B cell (primary cell): ENCODE measurements at regions not wholly inside any gene's neighbourhood (a gene's known extent, or its start where the extent isn't known, plus 50 kb on each side); places are given as distances from the start of the nearest gene placed in this dataset.

Experiments
- ATAC-seq: fragments of 200-7000 bp; cut with Tn5 transposase; one replicate; pipeline ENCODE4 v1.10.0; 2021; ENCODE audit warnings: low read depth, mild to moderate bottlenecking, moderate number of reproducible peaks, moderate library complexity
- CTCF ChIA-PET: fragments of 350-600 bp; sonication (Branson Sonifier 250); formaldehyde crosslinking; loops from one replicate; lab custom pipeline; 2021; ENCODE audit warnings: antibody characterized with exemption, inconsistent platforms; lab: Charles Lee
- POLR2A ChIA-PET: fragments of 350-600 bp; sonication (Branson Sonifier 250); formaldehyde crosslinking; loops from one replicate; lab custom pipeline; 2021; ENCODE audit warnings: antibody characterized with exemption; lab: Charles Lee
- DNase-seq: peaks from one replicate; pipeline ENCODE4 v3.0.0; 2013
- H2AFZ ChIP-seq: 2 replicates; pipeline ENCODE4 v1.6.1; 2012; ENCODE audit warnings: mild to moderate bottlenecking, low read depth, low read length; ENCODE audit not compliant: insufficient read depth, poor library complexity, severe bottlenecking
- H3K27ac ChIP-seq, 2 donors: 1 replicate in 1 of 2; 2 replicates in 1 of 2; pipeline ENCODE4 v1.5.1; 2012 to 2013; ENCODE audit warnings: low read length in 2 of 2, mild to moderate bottlenecking in 2 of 2, moderate library complexity in 1 of 2
- H3K27me3 ChIP-seq, 4 experiments: fragments of 200-600 bp in 1 of 4; sonication (generic) in 1 of 4; replicated peaks in 1 of 4; 1 replicate in 2 of 4; 2 replicates in 2 of 4; pipeline versions ENCODE4 v1.6.1 to v1.7.0; 2013 to 2016; ENCODE audit warnings: low read length in 3 of 4, mild to moderate bottlenecking in 2 of 4, mixed read lengths in 1 of 4, moderate library complexity in 1 of 4; ENCODE audit not compliant: insufficient read depth in 4 of 4, control insufficient read depth in 3 of 4; ENCODE audit errors: control extremely low read depth in 1 of 4
- H3K36me3 ChIP-seq, 2 experiments: replicated peaks in 1 of 2; 1 replicate in 1 of 2; 2 replicates in 1 of 2; pipeline versions ENCODE4 v1.6.1 to v1.7.1; 2013; ENCODE audit warnings: low read length in 1 of 2; ENCODE audit not compliant: insufficient read depth in 2 of 2, control insufficient read depth in 1 of 2; ENCODE audit errors: control extremely low read depth in 1 of 2, extremely low read depth in 1 of 2
- H3K4me1 ChIP-seq, 2 donors: fragments of 200-600 bp in 1 of 2; sonication (generic) in 1 of 2; 1 replicate in 1 of 2; 2 replicates in 1 of 2; pipeline versions ENCODE4 v1.5.1 to v1.6.1; 2013 to 2017; ENCODE audit warnings: low read length in 2 of 2; ENCODE audit not compliant: control insufficient read depth in 2 of 2, insufficient read depth in 2 of 2
- H3K4me2 ChIP-seq: replicated peaks from 2 replicates; pipeline ENCODE3; 2012; ENCODE audit warnings: mild to moderate bottlenecking, low read depth, low read length; ENCODE audit not compliant: poor library complexity, severe bottlenecking
- H3K4me3 ChIP-seq, 5 experiments: fragments of 200-600 bp in 1 of 5; sonication (generic) in 1 of 5; 1 replicate in 3 of 5; 2 replicates in 2 of 5; pipeline versions ENCODE4 v1.5.1 to v1.7.0; 2011 to 2016; ENCODE audit warnings: low read length in 4 of 5, mild to moderate bottlenecking in 4 of 5, low read depth in 2 of 5, control low read depth in 1 of 5, moderate library complexity in 1 of 5; ENCODE audit not compliant: insufficient read depth in 1 of 5; ENCODE audit errors: control extremely low read depth in 1 of 5, extremely low read depth in 1 of 5
- H3K79me2 ChIP-seq: fragments of 200-600 bp; sonication (generic); one replicate; pipeline ENCODE4 v1.6.0; 2016; ENCODE audit warnings: low read length; ENCODE audit not compliant: control insufficient read depth, insufficient read depth
- H3K9ac ChIP-seq: fragments of 200-600 bp; sonication (generic); 2 replicates; pipeline ENCODE4 v1.6.1; 2017; ENCODE audit warnings: mild to moderate bottlenecking, low read length, moderate library complexity
- H3K9me3 ChIP-seq, 3 donors: one replicate each; pipeline versions ENCODE4 v1.6.1 to v1.7.1; 2013; ENCODE audit warnings: low read length in 2 of 3; ENCODE audit not compliant: control insufficient read depth in 2 of 3, insufficient read depth in 1 of 3; ENCODE audit errors: control extremely low read depth in 1 of 3
- H4K20me1 ChIP-seq: 2 replicates; pipeline ENCODE4 v1.6.0; 2012; ENCODE audit warnings: mild to moderate bottlenecking, low read length; ENCODE audit not compliant: insufficient read depth, control insufficient read depth, poor library complexity, severe bottlenecking
- H3K27ac Mint-ChIP-seq: one replicate; pipeline ENCODE4 v1.8.0; 2021; ENCODE audit warnings: mixed read lengths
- H3K27me3 Mint-ChIP-seq: one replicate; pipeline ENCODE4 v1.8.0; 2021; ENCODE audit warnings: mixed read lengths
- H3K4me1 Mint-ChIP-seq: one replicate; pipeline ENCODE4 v1.8.0; 2021; ENCODE audit warnings: mixed read lengths
- H3K4me3 Mint-ChIP-seq: one replicate; pipeline ENCODE4 v1.8.0; 2021; ENCODE audit warnings: mixed read lengths
- H3K9me3 Mint-ChIP-seq: one replicate; pipeline ENCODE4 v1.8.0; 2022; ENCODE audit warnings: mixed read lengths; ENCODE audit not compliant: insufficient read depth
- EZH2 ChIP-seq: IDR thresholded peaks from 2 replicates; pipeline ENCODE4 v1.6.1; 2012; ENCODE audit warnings: borderline replicate concordance, low read depth, mild to moderate bottlenecking, moderate library complexity, low read length; ENCODE audit not compliant: insufficient read depth, poor library complexity, severe bottlenecking
- WGBS: methylation state at CpG from one replicate; pipeline ENCODE4 v1.1.5; 2013; ENCODE audit warnings: missing lambda C conversion rate; ENCODE audit not compliant: insufficient coverage; 5-methylcytosine and 5-hydroxymethylcytosine counted together
- intact Hi-C: fragments of 100-400 bp; cut with micrococcal nuclease; formaldehyde crosslinking; loops from one replicate; pipeline ENCODE4 v1.10.0; 2022
- TF ChIP-seq, protein P1 (sequence below): fragments of 200-600 bp; IDR thresholded peaks from one replicate; pipeline ENCODE4 v1.8.0; 2022; ENCODE audit warnings: antibody characterized with exemption, mild to moderate bottlenecking

DNA sequence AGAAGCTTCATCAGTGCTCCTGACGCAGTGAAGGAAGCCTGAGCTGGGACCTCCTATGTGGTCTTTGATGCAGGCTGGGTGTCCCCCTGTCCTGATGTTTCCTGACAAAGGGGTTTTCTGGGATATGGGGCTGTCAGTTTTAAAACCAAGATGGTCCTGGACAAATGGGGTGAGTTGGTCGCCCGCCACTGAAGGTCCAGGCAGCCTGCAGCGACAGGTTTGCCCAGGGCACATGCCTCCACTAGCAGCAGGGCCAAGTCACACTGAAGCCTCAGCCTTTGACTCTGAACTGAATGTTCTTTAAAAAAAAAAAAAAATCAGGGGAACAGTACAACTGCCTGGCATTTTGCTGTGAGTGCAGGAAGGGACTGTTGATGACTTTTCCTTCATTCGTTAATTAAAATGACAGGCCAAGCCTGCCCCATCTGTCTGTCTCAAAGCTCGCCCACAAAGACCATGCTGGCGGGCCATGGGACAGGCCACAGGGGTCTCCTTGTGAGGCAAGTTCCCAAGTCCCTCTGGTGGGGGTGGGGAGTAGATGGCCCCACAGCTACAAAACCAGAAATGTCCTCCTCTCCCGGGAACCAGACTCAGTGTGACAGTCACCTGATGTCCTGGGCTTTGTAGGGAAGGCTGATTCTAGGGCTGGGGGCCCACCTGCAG lies 274.8 kb downstream of the CTTN start:
- POLR2A ChIA-PET: no interaction called here
- Mint-ChIP-seq H3K9me3 (peaks cover 1% of the 10 kb centered on the region), H3K27ac (no peak overlapping the region), H3K27me3 (peaks cover 22% of the 10 kb centered on the region), H3K4me3 (no peak overlapping the region), H3K4me1 (no peaks in the 10 kb centered on the region)
- H3K9ac ChIP-seq: no peak overlapping the region
- no peak overlapping the region for H3K4me3 ChIP-seq
- H3K4me2 ChIP-seq: no peak overlapping the region
- DNase-seq (no peak), ATAC-seq (no peak)
- CTCF ChIA-PET: no interaction called here
- H3K9me3 ChIP-seq: peaks cover 0 to 8% (median 1%) of the 10 kb centered on the region in 3 donors
- peaks cover 0 to 2% (median 0%) of the 10 kb centered on the region in 4 experiments for H3K27me3 ChIP-seq
- no peaks in the 10 kb centered on the region for H4K20me1 ChIP-seq
- no peaks in the 10 kb centered on the region for H3K4me1 ChIP-seq
- 98% methylated on average over 3 of the region's 8 CpGs for WGBS
- H3K36me3 ChIP-seq: no peaks in the 10 kb centered on the region
- H2AFZ ChIP-seq: no peak overlapping the region
- H3K79me2 ChIP-seq: no peaks in the 10 kb centered on the region
- no peak overlapping the region for H3K27ac ChIP-seq
- intact Hi-C loops: no loop called here
- no peak for TF ChIP-seq EZH2
- TF ChIP-seq, protein P1, sequence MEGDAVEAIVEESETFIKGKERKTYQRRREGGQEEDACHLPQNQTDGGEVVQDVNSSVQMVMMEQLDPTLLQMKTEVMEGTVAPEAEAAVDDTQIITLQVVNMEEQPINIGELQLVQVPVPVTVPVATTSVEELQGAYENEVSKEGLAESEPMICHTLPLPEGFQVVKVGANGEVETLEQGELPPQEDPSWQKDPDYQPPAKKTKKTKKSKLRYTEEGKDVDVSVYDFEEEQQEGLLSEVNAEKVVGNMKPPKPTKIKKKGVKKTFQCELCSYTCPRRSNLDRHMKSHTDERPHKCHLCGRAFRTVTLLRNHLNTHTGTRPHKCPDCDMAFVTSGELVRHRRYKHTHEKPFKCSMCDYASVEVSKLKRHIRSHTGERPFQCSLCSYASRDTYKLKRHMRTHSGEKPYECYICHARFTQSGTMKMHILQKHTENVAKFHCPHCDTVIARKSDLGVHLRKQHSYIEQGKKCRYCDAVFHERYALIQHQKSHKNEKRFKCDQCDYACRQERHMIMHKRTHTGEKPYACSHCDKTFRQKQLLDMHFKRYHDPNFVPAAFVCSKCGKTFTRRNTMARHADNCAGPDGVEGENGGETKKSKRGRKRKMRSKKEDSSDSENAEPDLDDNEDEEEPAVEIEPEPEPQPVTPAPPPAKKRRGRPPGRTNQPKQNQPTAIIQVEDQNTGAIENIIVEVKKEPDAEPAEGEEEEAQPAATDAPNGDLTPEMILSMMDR: no peak

- H3K27me3 Mint-ChIP-seq: peaks cover 15% of the 10 kb centered on the region
- no peaks in the 10 kb centered on the region for H3K4me1 ChIP-seq
- H3K4me1 Mint-ChIP-seq: no peaks in the 10 kb centered on the region
- H3K36me3 ChIP-seq: no peaks in the 10 kb centered on the region
- ChIA-PET CTCF (no interaction called here), POLR2A (no interaction called here)
- no peak overlapping the region for H3K27ac ChIP-seq
- peaks cover 0 to 10% (median 1%) of the 10 kb centered on the region in 3 donors for H3K9me3 ChIP-seq
- no peak overlapping the region for H2AFZ ChIP-seq
- intact Hi-C loops: no loop called here
- peaks cover 1% of the 10 kb centered on the region for H3K9me3 Mint-ChIP-seq
- ATAC-seq: no peak
- no peak overlapping the region for H3K4me3 Mint-ChIP-seq
- H3K79me2 ChIP-seq: no peaks in the 10 kb centered on the region
- no peak for DNase-seq
- no peak overlapping the region for H3K27ac Mint-ChIP-seq
- no peak overlapping the region for H3K4me3 ChIP-seq
- H4K20me1 ChIP-seq: no peaks in the 10 kb centered on the region
- no peak for TF ChIP-seq EZH2
- TF ChIP-seq, protein P1: no peak
- WGBS: 94% methylated on average over 2 of the region's 3 CpGs
- peaks cover 0 to 2% (median 0%) of the 10 kb centered on the region in 4 experiments for H3K27me3 ChIP-seq
- H3K4me2 ChIP-seq: no peak overlapping the region
- no peak overlapping the region for H3K9ac ChIP-seq
Observed at GRCh38 chr11:70674605-70675004, 276.3 kb downstream of the CTTN start.
